ENCODE measurements at regions not wholly inside any gene's neighbourhood (a gene's known extent, or its start where the extent isn't known, plus 50 kb on each side); places are given as distances from the start of the nearest gene placed in this dataset.

GRCh38 chr14:81669308-81669707 lies 135.7 kb upstream of the SEL1L start:
- no peak for TF ChIP-seq ZNF785 (tag by site-specific recombination; IDR thresholded peaks at IDR 0.05)
- CTCF ChIA-PET = no interaction called here
- POLR2A ChIA-PET = no interaction called here
- H3K36me3 ChIP-seq (ENCODE audit: control insufficient read depth in 2 of 2, insufficient read depth in 1 of 2, low read length in 2 of 2) = no peaks in the 10 kb centered on the region
- no peaks in the 10 kb centered on the region for H3K9me3 ChIP-seq (ENCODE audit: control insufficient read depth, insufficient read depth, low read depth, low read length)
- H3K4me1 ChIP-seq (ENCODE audit: control insufficient read depth, insufficient read depth, low read length) = no peaks in the 10 kb centered on the region
- no peak overlapping the region for H3K27ac ChIP-seq (ENCODE audit: extremely low read depth, low read depth, low read length)
- H3K4me3 ChIP-seq (ENCODE audit: low read depth, low read length) = no peak overlapping the region

- CTCF ChIA-PET = no interaction called here
- Histone ChIP-seq H3K9me3 (ENCODE audit: control insufficient read depth, insufficient read depth, low read depth, low read length) (no peaks in the 10 kb centered on the region), H3K27ac (ENCODE audit: extremely low read depth, low read depth, low read length) (no peak overlapping the region), H3K4me1 (ENCODE audit: control insufficient read depth, insufficient read depth, low read length) (no peaks in the 10 kb centered on the region), H3K36me3 (ENCODE audit: control insufficient read depth in 2 of 2, insufficient read depth in 1 of 2, low read length in 2 of 2) (no peaks in the 10 kb centered on the region), H3K4me3 (ENCODE audit: low read depth, low read length) (no peak overlapping the region)
- POLR2A ChIA-PET = no interaction called here
- TF ChIP-seq ZNF18 (tag by site-specific recombination; IDR thresholded peaks at IDR 0.05) (no peak), ZFP69B (tag by site-specific recombination; IDR thresholded peaks at IDR 0.05) (no peak), ZNF677 (tag by site-specific recombination; IDR thresholded peaks at IDR 0.05) (no peak), ZNF654 (tag by site-specific recombination; IDR thresholded peaks at IDR 0.05; ENCODE audit: low read depth) (no peak)
Observed at GRCh38 chr14:81673930-81674329, 140.3 kb upstream of the SEL1L start.

- Histone ChIP-seq H3K27ac (ENCODE audit: extremely low read depth, low read depth, low read length) (no peak overlapping the region), H3K9me3 (ENCODE audit: control insufficient read depth, insufficient read depth, low read depth, low read length) (no peaks in the 10 kb centered on the region), H3K4me3 (ENCODE audit: low read depth, low read length) (no peak overlapping the region), H3K36me3 (ENCODE audit: control insufficient read depth in 2 of 2, insufficient read depth in 1 of 2, low read length in 2 of 2) (no peaks in the 10 kb centered on the region), H3K4me1 (ENCODE audit: control insufficient read depth, insufficient read depth, low read length) (no peaks in the 10 kb centered on the region)
- ChIA-PET CTCF (no interaction called here), POLR2A (interaction anchor here (0.6 kb wide), 1 partner anchor 456 kb away, joined by 3 read pairs; the partner anchor contains the start of gene GTF2A1)
- no peak for TF ChIP-seq ZBTB17 (tag by site-specific recombination; IDR thresholded peaks at IDR 0.05)
- TF ChIP-seq ZNF335 (tag by site-specific recombination; conservative IDR thresholded peaks at IDR 0.05) = no peak
- TF ChIP-seq SP7 (tag by site-specific recombination; IDR thresholded peaks at IDR 0.05) = no peak
- no peak for TF ChIP-seq ZBTB10 (tag by site-specific recombination; IDR thresholded peaks at IDR 0.05)
- no peak for TF ChIP-seq ZNF341 (tag by site-specific recombination; IDR thresholded peaks at IDR 0.05; ENCODE audit: low read depth)
- no peak for TF ChIP-seq ZNF837 (tag by site-specific recombination; IDR thresholded peaks at IDR 0.05)
- no peak for TF ChIP-seq ZNF280C (tag by site-specific recombination; IDR thresholded peaks at IDR 0.05)
- no peak for TF ChIP-seq BCL11A (tag by site-specific recombination; IDR thresholded peaks at IDR 0.05; ENCODE audit: low read depth)
- no peak for TF ChIP-seq OVOL3 (tag by site-specific recombination; IDR thresholded peaks at IDR 0.05)
- no peak for TF ChIP-seq ZNF660 (tag by site-specific recombination; IDR thresholded peaks at IDR 0.05)
- TF ChIP-seq INSM2 (tag by site-specific recombination; IDR thresholded peaks at IDR 0.05) = no peak
Observed at GRCh38 chr14:81676395-81676794, 142.7 kb upstream of the SEL1L start.
